Stimulated activated CD8-positive, alpha-beta memory T cell treated with anti-CD3 and anti-CD28 coated beads, Interleukin-4, amount 100 ng/mL, for 1 hour (primary cell): ENCODE measurements at regions not wholly inside any gene's neighbourhood (a gene's known extent, or its start where the extent isn't known, plus 50 kb on each side); places are given as distances from the start of the nearest gene placed in this dataset.
A peak's percentile ranks its signal among the peaks of the same experiment; 100 is the strongest.
"Not testable (repeated sequence)": the region's sequence is repeated elsewhere in the genome, so short reads cannot be mapped to it uniquely, and the experiment has no call there.

Experiments used
- DNase-seq, 2 donors: peaks; one replicate each; pipeline ENCODE4 v3.0.0-alpha.2; 2020; ENCODE audit warnings: low read depth in 2 of 2, low spot score in 1 of 2

DNA sequence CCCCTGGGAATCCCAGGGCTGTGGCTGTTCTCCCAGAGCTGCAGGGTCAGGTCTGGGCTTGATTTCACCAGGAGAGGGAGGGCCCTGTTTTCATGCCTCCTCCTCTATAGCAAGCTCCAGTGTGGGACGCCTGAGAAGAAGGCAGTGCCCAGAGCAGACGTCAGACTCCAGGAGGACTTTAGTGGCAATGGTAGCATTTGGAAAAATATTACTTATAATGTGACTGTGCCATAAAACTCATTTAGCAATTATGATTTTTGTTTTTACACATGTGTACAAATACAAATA is 830.2 kb downstream of the TMEM121 start:
- not testable (repeated sequence) for DNase-seq

DNA sequence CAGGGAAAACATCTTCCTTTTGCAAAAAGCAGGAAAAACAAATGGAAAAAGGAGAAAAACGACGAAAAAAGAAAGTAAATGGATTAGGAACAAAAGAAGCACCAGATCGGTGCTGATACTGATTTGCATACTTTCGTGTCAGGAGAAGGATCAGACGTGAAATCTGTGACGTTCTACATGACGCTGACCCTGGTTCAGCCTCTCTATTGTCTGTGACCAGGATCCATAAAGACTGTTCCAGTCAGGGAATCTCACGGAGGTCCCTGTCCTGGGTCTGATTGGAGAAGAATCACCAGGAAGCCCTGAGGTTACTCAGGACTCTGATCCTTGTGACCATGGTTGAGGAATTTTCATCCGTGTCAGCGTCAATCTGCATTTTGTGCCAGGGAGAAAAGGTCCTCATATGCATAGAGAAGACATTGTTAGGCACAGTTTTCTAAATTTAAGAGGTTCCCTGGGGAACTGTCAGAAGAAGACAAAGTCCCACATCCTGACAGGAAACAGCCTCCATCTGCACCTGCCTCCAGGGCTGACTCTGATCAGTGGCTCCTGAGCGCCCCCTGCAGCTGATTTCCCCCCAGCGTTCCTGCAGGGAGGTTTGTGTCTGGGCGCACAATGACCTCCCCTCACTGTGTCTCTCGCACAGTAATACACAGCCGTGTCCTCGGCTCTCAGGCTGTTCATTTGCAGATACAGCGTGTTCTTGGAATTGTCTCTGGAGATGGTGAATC is 832.9 kb downstream of the TMEM121 start:
- DNase-seq = not testable (repeated sequence)

DNA sequence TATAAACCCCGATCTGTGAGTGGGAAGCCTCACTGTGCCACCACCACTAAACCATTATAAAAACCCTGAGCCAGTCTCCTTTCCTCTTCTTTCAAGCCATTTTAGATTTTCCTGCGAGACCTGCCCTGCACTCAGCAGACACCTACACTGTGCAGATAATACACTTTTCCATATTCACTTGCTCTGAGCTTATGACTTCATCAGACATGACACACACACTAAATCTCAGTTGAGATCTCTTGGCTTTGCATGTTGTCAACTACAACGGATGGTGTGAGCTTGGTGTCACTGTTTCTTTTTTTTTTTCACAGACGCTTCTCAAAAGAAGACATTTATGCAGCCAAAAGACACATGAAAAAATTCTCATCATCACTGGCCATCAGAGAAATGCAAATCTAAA is 839.0 kb downstream of the TMEM121 start:
- DNase-seq = not testable (repeated sequence)

DNA sequence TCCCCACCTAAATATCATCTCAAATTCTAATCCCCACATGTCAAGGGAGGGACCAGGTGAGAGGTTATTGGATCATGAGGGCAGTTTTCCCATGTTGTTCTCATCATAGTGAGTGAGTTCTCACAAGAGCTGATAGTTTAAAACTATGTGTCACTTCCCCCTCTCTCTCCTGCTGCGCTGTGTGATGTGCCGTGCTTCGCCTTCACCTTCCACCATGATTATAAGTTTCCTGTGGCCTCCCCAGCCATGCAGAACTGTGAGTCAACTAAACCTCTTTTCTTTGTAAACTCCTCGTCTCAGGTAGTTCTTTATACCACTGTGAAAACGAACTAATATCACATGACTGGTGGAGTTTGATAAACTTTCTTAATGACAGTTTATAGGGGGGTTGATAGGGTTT is 839.5 kb downstream of the TMEM121 start:
- not testable (repeated sequence) for DNase-seq

DNA sequence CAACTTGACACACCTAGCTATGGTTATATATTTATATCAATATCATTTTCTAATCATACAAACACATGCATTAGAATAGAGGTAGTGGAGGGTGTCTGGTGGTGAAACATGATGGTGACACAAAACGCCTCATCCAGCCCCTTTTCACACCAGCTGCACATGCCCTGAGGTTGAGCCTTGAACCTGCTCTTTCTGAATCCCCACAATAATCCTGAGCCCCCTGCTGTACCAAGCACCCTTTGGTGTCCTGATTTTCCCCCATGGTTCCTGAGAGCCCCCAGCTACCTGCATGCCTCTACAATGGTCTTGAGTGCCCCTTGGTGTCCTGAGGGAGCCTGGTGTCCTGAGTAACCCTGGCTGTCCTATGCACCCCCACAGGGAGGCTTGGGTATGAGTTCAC is 840.6 kb downstream of the TMEM121 start:
- not testable (repeated sequence) for DNase-seq

DNA sequence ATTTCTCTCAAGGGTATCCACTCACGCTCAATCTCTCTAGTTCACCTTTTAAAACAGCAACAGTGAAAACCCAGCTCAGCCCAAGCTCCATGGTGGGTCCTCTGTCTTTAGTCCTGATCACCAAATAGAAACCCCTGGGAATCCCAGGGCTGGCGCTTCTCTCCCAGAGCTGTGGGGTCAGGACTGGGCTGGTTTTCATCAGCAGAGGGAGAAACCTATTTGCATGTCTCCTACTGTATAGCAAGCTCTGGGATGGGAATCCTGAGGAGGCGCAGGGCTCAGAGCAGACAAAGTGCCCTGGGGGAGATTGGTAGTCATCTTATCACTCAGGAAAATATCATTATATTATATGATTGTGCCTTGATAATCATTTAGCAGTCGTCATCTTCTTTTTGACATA is 843.1 kb downstream of the TMEM121 start:
- not testable (repeated sequence) for DNase-seq

DNA sequence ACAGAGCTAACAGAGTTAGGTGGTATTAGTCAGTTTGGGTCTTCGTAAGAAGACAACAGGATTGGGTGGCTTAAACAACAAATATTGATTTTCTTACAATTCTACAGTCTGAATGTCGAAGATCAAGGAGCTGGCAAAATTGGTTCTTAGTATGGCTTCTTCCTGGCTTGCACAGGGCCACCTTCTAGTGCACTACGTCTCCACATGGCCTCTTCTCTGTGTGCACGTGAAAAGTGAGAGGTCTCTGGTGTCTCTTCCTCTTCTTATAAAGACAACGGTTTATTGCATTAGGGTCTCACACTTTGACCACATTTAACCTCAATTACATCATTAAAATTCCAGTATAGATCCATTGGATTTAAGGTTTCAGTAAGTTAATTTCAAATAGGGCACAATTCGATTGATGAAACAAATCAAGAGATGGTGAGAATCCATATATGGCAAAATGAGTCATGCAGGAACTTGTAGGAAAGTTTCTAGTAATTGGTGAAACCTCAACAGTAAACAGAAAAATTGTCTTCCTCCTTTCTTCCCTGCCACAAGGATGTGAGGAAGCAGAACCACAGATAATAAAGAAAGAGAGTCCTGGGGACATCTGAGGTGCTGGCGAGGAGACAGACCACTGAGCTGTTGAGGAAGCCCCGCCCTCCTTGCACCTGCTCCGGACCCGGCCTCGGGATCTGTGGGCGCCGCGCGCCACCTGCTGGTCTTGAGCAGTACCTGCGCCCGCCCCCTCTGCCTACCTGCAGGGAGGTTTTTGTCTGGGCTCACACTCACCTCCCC is 846.7 kb downstream of the TMEM121 start:
- DNase-seq = peak; percentile 50 to 59

DNA sequence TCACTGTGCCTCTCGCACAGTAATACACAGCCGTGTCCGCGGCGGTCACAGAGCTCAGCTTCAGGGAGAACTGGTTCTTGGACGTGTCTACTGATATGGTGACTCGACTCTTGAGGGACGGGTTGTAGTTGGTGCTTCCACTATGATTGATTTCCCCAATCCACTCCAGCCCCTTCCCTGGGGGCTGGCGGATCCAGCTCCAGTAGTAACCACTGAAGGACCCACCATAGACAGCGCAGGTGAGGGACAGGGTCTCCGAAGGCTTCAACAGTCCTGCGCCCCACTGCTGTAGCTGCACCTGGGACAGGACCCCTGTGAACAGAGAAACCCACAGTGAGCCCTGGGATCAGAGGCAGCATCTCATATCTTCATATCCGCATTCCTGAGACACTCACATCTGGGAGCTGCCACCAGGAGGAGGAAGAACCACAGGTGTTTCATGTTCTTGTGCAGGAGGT is 847.3 kb downstream of the TMEM121 start:
- DNase-seq = not testable (repeated sequence)

DNA sequence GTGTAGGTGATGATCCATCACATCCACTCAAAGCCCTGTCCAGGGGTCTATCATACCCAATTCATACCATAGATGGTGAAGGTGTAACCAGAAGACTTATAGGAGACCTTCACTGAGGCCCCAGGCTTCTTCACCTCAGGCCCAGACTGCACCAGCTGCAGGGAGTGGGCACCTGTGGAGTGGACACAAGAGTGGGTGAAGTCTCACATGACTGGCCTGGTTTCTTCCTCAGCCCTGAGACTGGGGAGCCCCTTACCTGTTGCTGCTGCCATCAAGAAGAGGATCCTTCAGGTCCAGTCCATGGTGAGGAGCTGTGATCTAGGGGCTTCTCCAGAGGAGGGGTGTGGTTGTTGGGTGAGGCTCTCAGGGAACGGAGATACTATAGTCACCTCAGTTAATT is 851.0 kb downstream of the TMEM121 start:
- DNase-seq = no peak

DNA sequence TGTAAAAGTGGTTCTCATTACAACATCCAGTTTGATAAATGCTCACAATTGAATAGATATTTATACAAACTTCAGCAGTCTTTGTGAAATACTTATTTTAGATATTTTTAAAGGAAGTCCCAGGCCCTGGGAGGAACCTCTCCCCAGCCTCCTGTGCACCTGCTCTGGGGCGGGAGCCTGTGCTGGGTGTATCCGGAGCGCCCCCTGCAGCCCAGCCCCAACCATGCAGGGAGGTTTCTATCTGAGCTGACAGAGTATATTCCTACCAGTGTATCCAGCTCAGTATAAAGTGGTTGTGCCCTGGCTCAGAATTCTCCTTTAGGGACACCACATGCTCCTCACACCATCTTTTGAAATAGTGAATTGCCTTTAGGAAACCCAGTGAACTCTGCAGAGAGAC is 851.8 kb downstream of the TMEM121 start:
- no peak for DNase-seq

DNA sequence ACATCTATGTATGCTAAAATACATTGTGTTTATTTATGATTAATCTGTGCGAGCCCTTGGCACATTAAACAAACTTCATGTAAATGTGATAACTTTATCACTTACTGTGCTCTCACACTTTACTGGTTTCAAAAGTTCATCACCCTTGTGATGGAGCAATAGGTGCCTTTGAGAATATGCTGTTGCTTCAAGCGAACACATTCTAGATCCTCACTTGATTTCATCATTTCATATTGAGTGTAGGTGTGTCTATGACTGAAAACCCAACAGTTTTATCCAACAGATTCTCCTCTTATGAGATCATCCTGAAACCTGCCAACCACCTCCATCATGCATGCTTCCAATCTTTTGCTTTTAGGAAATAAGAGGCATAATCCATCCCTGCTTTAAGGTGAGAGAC is 854.4 kb downstream of the TMEM121 start:
- DNase-seq = no peak

DNA sequence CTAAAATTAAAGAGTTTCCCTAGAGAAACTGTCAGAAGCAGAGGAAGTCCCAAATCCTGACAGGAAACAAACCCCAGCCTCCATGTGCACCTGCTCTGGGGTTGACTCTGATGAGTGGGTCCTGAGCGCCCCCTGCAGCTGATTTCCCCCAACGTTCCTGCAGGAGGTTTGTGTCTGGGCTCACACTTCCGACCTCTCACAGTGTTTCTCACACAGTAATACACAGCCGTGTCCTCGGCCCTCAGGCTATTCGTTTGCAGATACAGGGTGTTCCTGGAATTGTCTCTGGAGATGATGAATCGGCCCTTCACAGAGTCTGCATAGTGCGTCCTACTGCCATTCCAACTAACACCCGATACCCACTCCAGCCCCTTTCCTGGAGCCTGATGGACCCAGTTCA is 862.8 kb downstream of the TMEM121 start:
- DNase-seq = not testable (repeated sequence)

DNA sequence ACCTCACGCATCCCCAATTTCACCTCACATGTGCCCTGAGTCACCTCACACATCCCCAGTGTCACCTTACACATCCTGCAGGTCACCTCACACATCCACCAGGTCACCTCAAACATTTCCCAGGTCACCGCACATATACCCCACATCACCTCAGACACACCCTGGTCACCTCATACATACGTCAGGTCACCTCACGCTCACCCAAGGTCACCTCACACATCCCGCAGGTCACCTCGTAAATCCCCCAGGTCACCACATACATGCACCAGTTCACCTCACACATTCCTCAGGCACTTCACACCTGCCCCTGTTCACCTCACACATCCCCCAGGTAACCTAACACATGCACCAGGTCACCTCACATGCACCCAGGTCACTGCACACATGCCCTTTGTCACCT is 864.0 kb downstream of the TMEM121 start:
- no peak for DNase-seq

DNA sequence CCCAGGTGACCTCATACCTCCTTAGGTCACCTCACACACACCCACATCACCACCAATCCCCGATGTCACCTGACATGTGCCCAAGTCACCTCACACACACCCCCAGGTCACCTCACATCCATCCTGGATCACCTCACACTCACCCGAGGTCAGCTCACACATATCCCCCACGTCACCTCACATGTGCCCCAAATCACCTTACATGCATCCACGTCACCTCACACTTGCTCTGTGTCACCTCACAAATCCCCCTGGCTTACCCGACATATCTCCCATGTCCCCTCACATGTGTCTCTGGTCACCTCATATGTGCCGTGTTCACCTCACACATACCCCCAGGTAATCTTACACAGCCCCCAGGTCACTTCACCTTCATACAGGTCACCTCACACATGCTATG is 864.6 kb downstream of the TMEM121 start:
- no peak for DNase-seq

DNA sequence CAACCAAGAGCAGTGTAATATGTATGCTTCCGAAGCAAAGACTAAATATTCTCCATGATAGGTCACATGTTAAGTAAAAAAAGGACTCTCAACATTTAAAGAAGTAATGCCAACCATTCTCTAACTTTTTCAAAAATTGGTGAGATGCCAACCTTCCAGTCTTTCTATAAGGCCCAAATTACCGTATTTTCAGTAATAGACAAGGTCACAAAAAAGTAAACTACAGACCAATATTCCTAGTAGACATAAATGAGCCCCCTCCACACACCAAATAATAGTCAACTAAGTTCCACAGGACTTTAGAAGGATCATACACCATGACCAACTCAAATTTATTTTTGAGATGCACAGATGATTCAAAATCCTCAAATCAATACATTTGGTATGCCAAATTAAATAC is 867.4 kb downstream of the TMEM121 start:
- no peak for DNase-seq

DNA sequence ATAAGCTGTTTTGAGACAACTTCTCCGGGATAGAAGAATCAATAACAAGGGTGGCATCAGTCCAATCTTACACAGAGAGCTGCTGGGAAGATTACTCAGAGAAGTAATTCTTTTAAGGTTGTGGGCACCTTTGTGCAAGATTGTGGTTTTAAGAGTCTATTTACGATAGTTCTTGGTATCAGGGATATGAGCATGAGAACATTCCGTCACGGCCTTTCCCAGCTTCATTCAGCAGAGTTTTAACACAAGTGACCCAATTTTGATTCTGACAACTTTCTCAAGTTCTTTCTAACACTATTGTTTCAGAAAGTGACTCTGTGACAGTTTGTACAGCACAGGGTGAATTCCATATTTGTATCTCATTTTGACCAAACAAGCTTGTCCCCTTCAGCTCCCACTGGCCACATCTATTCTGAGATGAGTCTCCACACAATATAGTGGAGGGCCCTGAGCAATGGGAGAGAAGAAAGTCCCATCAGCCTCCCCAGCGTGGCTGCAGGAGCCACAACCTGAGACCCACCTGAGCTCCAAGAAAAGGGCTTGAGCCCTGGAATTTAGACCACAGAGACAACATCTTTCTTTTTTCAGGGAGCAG is 869.2 kb downstream of the TMEM121 start:
- DNase-seq = no peak

DNA sequence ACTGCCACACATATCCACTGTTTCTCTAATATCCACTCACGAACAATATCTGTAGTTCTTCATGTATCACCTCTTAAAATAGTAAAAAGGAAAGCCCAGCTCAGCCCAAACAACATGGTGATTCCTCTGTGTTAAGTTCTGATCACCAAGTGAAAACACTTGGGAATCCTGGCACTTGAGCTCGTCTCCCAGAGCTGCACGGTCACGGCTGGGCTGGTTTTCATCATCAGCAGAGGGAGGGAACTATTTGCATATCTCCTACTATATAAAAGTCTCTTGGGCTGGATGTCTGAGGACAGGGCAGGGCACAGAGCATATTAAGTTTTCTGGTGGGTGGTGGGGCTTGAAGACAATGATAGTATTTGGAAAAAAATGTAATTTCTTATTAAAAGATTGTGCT is 870.6 kb downstream of the TMEM121 start:
- DNase-seq = no peak

DNA sequence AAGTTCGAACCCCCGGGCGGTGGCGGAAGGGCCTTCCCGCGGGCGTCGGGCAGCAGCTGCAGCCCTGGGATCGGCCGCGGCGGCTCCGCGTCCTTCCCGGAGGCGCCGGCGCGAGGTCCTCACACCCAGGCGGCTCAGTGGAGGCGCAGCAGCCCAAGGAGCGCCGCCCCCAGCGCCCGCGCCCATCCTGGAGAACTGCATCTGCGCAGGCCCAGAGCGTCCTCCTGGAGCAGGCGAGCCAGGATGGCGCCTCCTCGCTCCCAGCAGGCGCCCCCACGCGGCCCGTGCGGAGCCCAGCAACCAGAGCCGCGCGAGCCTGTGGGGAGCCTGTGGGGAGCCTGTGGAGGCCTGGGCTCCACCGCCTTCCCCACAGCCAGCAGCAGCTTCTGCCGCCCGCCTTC is 872.5 kb downstream of the TMEM121 start:
- DNase-seq = not testable (repeated sequence)

DNA sequence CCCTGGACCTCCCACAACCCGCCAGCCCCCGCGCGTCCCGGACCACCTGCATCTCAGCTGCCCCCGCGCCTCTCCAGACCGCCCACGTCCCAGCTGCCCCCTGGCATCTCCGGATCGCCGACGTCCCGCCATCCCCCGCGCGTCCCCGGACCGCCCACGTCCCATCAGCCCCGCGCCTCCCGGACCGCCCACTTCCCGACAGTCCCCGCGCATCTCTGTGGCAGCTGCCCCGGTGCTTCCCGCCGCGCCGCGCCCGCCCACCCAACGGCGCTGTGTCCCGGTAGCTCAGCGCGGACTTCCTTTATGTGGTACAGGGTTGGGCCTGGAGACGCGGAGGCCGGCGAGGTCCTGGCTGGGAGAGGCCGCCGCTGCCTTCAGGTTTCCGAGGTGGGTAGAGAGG is 874.9 kb downstream of the TMEM121 start:
- not testable (repeated sequence) for DNase-seq

DNA sequence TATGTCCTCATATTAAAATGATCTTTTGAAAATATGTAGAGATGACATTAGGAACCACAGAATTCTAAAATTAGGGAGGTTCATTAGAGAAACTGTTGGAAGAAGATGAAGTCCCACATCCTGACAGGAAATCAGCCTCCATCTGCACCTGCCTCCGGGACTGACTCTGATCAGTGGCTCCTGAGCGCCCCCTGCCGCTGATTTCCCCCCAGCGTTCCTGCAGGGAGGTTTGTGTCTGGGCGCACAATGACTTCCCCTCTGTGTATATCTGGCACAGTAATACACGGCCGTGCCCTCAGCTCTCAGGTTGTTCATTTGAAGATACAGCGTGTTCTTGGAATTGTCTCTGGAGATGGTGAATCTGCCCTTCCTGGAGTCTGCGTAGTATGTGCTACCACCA is 883.8 kb downstream of the TMEM121 start:
- not testable (repeated sequence) for DNase-seq

DNA sequence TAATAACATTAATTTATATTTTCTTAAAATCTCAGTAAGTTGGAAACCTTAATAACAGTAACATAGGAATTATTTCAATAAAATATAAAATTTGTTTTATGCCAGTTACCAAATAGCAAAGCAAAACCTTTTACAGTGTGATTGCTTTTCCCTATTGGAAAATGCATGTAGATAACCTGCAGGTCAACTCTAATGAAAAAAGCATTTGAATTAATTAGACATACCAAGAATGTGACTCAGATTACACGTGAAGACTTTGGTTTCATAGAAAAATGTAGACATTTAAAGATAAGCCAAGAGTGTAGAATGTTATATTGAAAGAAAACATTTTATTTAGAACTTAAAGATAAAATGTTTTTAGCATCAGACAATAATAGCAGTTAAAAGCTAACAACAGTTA is 888.1 kb downstream of the TMEM121 start:
- DNase-seq = no peak
